Erythroblast (primary cell): ENCODE measurements at regions not wholly inside any gene's neighbourhood (a gene's known extent, or its start where the extent isn't known, plus 50 kb on each side); places are given as distances from the start of the nearest gene placed in this dataset.

Experiments used
- DNase-seq, 2 experiments: peaks; one replicate each; lab custom pipeline; 2025; lab: John Stamatoyannopoulos, UW
- GATA1 ChIP-seq: IDR thresholded peaks from 2 replicates; pipeline ENCODE4 v1.6.1; 2011; ENCODE audit warnings: low read depth, mild to moderate bottlenecking, control low read depth, low read length, moderate library complexity
- POLR2A ChIP-seq: IDR thresholded peaks from 2 replicates; pipeline ENCODE4 v1.6.1; 2011; ENCODE audit warnings: mild to moderate bottlenecking, low read length

DNA sequence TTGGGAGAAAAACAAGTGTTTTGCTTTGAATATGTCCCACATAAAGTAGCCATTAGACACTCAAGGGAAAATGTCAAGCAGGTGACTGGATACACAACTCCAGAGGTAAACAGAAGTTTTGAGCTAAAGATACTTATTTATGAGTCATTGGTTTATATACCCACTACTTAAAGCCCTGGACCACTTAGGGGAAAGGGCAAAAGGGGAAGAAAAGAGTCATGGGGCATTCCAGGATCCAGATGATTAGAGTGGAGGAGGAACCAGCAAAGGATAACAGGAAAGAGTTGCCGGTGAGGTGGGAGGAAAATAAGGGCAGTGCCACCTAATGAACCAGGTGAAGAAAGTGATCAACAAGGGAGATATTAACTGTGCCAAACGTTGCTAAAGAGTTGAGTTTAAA, 254.2 kb upstream of the NR4A3 start:
- TF ChIP-seq GATA1: no peak
- TF ChIP-seq POLR2A: no peak
- DNase-seq: no peak

GRCh38 chr9:99569840-99570239, 251.8 kb upstream of the NR4A3 start:
- TF ChIP-seq GATA1 (no peak), POLR2A (no peak)
- no peak for DNase-seq

GRCh38 chr9:99572567-99572966, 249.1 kb upstream of the NR4A3 start:
- no peak for DNase-seq
- TF ChIP-seq POLR2A (no peak), GATA1 (no peak)

- TF ChIP-seq POLR2A (no peak), GATA1 (no peak)
Observed at GRCh38 chr9:99573085-99573484, 248.6 kb upstream of the NR4A3 start.

DNA sequence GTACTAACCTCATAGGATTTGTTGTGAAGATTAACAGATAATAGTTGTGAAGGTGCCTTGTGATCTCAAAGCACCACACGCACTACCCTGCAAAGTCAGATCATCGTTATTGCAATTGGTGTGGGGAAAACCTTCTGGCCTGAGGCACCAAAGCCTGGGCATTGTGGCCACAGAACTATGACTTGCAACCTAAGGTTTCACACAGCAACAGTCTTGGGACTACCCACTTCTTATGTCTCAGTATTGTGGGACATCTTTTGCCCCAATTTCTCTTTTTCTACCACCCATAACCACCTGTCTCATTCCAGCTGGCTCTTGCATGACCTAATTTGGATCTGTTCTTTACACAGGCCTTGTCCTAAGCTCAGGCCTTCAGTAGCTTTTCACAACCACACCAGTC, 247.8 kb upstream of the NR4A3 start:
- no peak for TF ChIP-seq GATA1
- TF ChIP-seq POLR2A: no peak
- DNase-seq: no peak

More at GRCh38 chr9:99573085-99573484, 248.6 kb upstream of the NR4A3 start:
- no peak for DNase-seq

DNA sequence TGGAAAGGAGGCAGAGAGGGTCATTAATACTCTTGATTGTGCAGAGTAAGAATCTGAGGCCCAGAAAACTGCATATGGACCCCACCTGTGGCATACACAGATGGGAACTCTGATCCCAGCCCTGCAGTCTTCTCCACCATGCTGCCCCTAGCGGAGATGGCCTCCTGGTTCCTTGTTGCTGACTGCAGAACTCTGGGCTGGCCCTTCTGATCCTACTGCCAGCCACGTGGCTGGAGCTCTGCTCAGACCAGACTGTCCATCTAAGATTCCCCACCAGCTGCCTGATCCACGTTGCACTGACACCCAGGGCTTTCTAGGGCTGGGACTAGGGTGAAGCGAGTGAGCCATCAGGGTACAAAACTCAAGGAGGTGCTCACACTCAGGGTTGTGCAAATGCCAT, 245.7 kb upstream of the NR4A3 start:
- no peak for DNase-seq
- no peak for TF ChIP-seq POLR2A
- no peak for TF ChIP-seq GATA1

DNA sequence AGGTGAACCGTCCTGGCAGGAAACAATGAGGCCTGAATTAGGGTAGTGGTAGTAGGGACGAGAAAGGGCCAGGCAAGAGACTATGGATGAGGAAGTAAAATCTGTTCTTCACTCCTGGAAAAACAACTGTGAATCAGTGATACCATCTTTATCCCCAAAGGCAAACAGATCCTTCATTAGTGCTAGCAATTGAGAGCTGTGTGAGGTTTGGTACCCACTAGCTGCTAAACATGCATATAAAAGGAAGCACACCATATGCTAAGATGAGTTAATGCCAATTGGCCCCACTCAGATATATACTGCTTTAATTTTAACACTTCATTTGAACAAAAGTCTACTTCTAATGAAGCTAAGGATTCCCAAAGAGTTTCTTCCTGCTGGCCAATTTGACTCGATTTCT, 244.8 kb upstream of the NR4A3 start:
- DNase-seq: no peak
- no peak for TF ChIP-seq POLR2A
- TF ChIP-seq GATA1: no peak

DNA sequence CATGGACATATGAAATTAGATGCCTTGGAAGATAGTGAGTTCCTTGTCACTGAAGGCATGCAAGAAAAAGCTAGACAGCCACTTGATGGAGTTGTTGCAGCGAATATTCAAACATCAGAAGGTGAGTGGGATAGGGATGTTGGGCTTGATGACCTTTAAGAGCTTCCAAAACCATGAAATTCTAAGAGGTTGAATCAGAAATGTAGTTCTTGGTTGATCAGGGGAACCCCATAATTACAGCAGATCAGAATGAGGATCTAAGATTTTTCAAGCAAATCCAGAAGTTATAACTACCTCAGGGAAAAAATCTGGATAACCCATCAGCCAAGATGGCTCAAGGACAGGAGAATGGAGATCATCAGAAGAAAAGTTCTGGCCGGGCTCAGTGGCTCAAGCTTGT, 244.3 kb upstream of the NR4A3 start:
- no peak for DNase-seq
- TF ChIP-seq GATA1 (no peak), POLR2A (no peak)

- DNase-seq: no peak
- TF ChIP-seq POLR2A: no peak
Observed at GRCh38 chr9:99578666-99579065, 243.0 kb upstream of the NR4A3 start.

DNA sequence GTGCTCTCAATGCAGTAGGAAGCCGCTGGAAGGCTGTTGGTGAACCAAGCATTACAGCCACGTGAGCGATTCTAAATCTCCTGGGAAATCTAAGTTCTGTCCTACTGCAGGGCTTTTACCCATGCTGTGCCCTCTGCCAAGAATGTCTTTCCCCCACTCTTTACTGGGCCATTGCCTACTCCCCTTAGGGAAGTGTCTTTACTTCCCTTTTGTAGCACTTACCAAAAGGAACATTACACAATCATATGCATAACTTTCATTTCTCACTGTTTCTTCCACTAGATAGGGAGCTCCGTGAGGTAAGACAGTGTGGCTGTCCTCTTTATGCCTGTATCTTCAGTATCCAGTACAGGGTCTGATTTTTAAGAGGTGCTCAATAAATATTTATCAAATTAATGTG, 241.7 kb upstream of the NR4A3 start:
- no peak for DNase-seq

DNA sequence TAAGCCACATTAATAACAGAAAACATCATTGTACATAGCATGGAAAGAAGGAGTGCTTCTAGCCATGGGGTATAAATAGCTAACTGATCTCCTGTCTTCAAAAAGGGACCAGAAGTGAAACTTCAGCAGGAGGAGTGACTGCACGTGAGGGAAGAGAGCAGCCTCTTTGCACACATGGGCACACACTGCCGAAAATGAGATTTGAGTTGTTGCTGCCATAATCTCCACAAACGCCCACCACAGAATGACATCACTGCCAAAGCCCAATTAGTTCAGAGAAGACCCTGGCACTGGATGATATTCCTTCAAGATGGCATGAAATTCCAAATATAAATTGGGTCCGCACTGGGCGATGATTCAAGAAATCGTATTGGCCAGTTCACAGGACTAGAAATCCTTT, 238.9 kb upstream of the NR4A3 start:
- no peak for DNase-seq
- TF ChIP-seq GATA1: no peak
- TF ChIP-seq POLR2A: no peak

More for the DNA sequence above, 241.7 kb upstream of the NR4A3 start:
- TF ChIP-seq POLR2A: no peak
- TF ChIP-seq GATA1: no peak

DNA sequence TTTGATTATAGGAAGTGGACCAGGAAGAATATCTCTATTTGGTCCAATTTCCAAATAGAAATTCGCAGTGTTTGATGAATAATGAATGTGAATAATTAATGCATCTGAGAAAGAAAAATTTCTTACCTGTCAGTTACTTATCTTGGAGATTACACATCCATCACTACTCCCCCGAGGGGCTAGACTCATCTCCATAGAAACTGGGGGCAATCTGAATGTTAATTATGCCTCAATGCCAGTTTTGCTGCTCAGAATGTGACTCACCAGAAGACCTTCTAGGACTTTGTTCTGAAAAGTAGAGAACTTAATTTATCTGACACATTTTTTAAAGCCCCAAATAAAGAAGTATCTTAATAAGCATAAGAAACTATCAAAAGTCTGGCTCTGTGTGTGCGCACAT, 233.4 kb upstream of the NR4A3 start:
- DNase-seq: no peak
- no peak for TF ChIP-seq GATA1
- no peak for TF ChIP-seq POLR2A

- DNase-seq: no peak
- TF ChIP-seq GATA1 (no peak), POLR2A (no peak)
Observed at GRCh38 chr9:99588747-99589146, 232.9 kb upstream of the NR4A3 start.

GRCh38 chr9:99590410-99590809, 231.3 kb upstream of the NR4A3 start:
- DNase-seq: no peak
- TF ChIP-seq GATA1 (no peak), POLR2A (no peak)

DNA sequence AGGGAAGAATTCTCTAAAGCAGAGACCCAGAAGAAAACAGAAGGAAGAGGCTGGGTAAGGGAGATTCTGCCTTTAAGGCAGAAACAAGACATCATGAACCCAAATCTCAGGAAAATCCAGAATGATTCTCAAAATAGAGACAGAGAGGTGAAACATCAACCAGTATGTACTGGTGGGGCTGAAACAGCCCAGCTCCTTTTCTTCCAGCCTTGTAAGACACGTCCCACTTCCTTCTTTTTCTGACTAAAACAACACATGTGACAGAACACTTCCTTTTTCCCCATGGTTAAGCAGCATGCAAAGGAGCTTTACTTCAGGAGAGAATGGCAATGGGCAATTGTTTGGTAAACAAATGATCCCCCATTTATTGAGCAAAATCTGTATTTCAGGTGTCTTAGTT, 230.8 kb upstream of the NR4A3 start:
- DNase-seq: no peak
- TF ChIP-seq GATA1 (no peak), POLR2A (no peak)

GRCh38 chr9:99591770-99592169, 229.9 kb upstream of the NR4A3 start:
- DNase-seq: no peak
- no peak for TF ChIP-seq POLR2A
- no peak for TF ChIP-seq GATA1
